ENCODE measurements at regions not wholly inside any gene's neighbourhood (a gene's known extent, or its start where the extent isn't known, plus 50 kb on each side); places are given as distances from the start of the nearest gene placed in this dataset.

DNA sequence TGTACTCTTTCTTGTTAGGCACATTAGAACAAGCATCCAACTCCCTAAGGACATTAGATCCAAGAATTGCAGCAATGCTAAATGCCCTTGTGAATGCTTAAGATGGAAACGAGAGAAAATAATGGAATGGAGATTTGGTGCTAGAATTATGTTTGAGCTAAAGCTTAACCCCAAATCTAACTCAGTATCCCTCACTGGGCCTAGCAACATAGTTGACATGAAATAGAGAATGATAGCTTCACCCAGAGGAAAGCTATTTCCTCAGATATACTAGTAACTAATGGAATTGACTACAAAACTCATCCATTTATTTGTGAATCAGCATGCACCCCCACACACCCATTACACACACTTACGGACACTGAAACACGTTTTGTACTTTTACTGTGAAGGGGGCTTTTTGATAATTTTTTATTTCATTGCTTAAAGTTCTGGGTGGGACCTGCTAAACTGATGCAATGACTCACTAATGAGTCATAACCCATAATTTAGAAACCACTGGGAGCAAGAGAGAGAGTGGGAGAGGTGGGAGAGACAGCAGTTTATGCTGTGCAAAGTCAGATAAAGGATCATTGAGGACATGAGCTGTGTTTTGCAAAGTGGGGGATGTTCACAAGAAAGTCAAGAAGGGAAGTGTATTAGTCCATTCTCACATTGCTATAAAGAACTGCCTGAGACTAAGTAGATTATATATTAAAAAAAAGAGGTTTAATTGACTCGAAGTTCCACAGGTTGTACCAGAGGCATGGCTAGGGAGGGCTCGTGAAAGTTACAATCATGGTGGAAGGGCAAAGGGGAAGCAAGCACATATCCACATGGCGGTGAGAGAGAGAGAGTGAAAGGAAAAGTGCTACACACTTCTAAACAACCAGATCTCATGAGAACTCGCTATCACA is 382.7 kb downstream of the SFMBT2 start:
- TF ChIP-seq, protein P1, sequence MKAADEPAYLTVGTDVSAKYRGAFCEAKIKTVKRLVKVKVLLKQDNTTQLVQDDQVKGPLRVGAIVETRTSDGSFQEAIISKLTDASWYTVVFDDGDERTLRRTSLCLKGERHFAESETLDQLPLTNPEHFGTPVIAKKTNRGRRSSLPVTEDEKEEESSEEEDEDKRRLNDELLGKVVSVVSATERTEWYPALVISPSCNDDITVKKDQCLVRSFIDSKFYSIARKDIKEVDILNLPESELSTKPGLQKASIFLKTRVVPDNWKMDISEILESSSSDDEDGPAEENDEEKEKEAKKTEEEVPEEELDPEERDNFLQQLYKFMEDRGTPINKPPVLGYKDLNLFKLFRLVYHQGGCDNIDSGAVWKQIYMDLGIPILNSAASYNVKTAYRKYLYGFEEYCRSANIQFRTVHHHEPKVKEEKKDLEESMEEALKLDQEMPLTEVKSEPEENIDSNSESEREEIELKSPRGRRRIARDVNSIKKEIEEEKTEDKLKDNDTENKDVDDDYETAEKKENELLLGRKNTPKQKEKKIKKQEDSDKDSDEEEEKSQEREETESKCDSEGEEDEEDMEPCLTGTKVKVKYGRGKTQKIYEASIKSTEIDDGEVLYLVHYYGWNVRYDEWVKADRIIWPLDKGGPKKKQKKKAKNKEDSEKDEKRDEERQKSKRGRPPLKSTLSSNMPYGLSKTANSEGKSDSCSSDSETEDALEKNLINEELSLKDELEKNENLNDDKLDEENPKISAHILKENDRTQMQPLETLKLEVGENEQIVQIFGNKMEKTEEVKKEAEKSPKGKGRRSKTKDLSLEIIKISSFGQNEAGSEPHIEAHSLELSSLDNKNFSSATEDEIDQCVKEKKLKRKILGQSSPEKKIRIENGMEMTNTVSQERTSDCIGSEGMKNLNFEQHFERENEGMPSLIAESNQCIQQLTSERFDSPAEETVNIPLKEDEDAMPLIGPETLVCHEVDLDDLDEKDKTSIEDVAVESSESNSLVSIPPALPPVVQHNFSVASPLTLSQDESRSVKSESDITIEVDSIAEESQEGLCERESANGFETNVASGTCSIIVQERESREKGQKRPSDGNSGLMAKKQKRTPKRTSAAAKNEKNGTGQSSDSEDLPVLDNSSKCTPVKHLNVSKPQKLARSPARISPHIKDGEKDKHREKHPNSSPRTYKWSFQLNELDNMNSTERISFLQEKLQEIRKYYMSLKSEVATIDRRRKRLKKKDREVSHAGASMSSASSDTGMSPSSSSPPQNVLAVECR (CRISPR knock-in tag; IDR thresholded peaks at IDR 0.05; ENCODE audit: borderline replicate concordance): no peak
- no peak for TF ChIP-seq ARNT2 (CRISPR knock-in tag; IDR thresholded peaks at IDR 0.05; ENCODE audit: low read depth)
